ENCODE measurements at regions not wholly inside any gene's neighbourhood (a gene's known extent, or its start where the extent isn't known, plus 50 kb on each side); places are given as distances from the start of the nearest gene placed in this dataset.

GRCh38 chr12:103182299-103182698 is 224.8 kb downstream of the ASCL1 start:
- H3K27me3 ChIP-seq (ENCODE audit: control insufficient read depth in 1 of 2, insufficient read depth in 2 of 2, low read length in 2 of 2), result no peaks in the 10 kb centered on the region
- H3K9me3 ChIP-seq (ENCODE audit: control insufficient read depth in 1 of 2, insufficient read depth in 1 of 2, low read length in 2 of 2), result no peaks in the 10 kb centered on the region
- H3K4me1 ChIP-seq (ENCODE audit: insufficient read depth, low read length), result no peaks in the 10 kb centered on the region
- Mint-ChIP-seq H3K36me3 (ENCODE audit: low read depth) (no peaks in the 10 kb centered on the region), H3K9me3 (no peaks in the 10 kb centered on the region), H3K27ac (no peak overlapping the region), H3K27me3 (no peaks in the 10 kb centered on the region), H3K4me3 (no peak overlapping the region), H3K4me1 (ENCODE audit: low read depth) (no peaks in the 10 kb centered on the region)
- DNase-seq (no peak), ATAC-seq (ENCODE audit: poor library complexity) (no peak)
- no peak overlapping the region for H3K4me3 ChIP-seq (ENCODE audit: low read length)
- ChIA-PET POLR2A (no interaction called here), CTCF (no interaction called here)
- TF ChIP-seq CTCF (IDR thresholded peaks at IDR 0.05), result no peak
- intact Hi-C loops (cut with DNase I, micrococcal nuclease), result no loop called here
- H3K36me3 ChIP-seq (ENCODE audit: insufficient read depth, low read length), result no peaks in the 10 kb centered on the region
- no peak overlapping the region for H3K27ac ChIP-seq (ENCODE audit: low read depth in 1 of 2, low read length in 2 of 2)

- no peaks in the 10 kb centered on the region for H3K27me3 Mint-ChIP-seq
- POLR2A ChIA-PET, result no interaction called here
- Histone ChIP-seq H3K9me3 (ENCODE audit: control insufficient read depth in 1 of 2, insufficient read depth in 1 of 2, low read length in 2 of 2) (peaks cover 0 to 6% of the 10 kb centered on the region in 2 experiments), H3K27ac (ENCODE audit: low read depth in 1 of 2, low read length in 2 of 2) (no peak overlapping the region), H3K27me3 (ENCODE audit: control insufficient read depth in 1 of 2, insufficient read depth in 2 of 2, low read length in 2 of 2) (no peaks in the 10 kb centered on the region), H3K36me3 (ENCODE audit: insufficient read depth, low read length) (no peaks in the 10 kb centered on the region), H3K4me3 (ENCODE audit: low read length) (no peak overlapping the region), H3K4me1 (ENCODE audit: insufficient read depth, low read length) (no peaks in the 10 kb centered on the region)
- H3K4me3 Mint-ChIP-seq, result no peak overlapping the region
- CTCF ChIA-PET, result no interaction called here
- no peaks in the 10 kb centered on the region for H3K4me1 Mint-ChIP-seq (ENCODE audit: low read depth)
- ATAC-seq (ENCODE audit: poor library complexity) (no peak), DNase-seq (no peak)
- H3K9me3 Mint-ChIP-seq, result peaks cover 12% of the 10 kb centered on the region
- intact Hi-C loops (cut with DNase I, micrococcal nuclease), result no loop called here
- H3K36me3 Mint-ChIP-seq (ENCODE audit: low read depth), result no peaks in the 10 kb centered on the region
- H3K27ac Mint-ChIP-seq, result no peak overlapping the region
- TF ChIP-seq CTCF (IDR thresholded peaks at IDR 0.05), result no peak
Measured at GRCh38 chr12:103196467-103196866, 239.0 kb downstream of the ASCL1 start.

GRCh38 chr12:103197725-103198388 is 240.4 kb downstream of the ASCL1 start:
- Mint-ChIP-seq H3K27me3 (no peaks in the 10 kb centered on the region), H3K9me3 (peaks cover 8% of the 10 kb centered on the region), H3K36me3 (ENCODE audit: low read depth) (no peaks in the 10 kb centered on the region), H3K27ac (no peak overlapping the region), H3K4me1 (ENCODE audit: low read depth) (no peaks in the 10 kb centered on the region), H3K4me3 (no peak overlapping the region)
- no peak overlapping the region for H3K4me3 ChIP-seq (ENCODE audit: low read length)
- ATAC-seq (ENCODE audit: poor library complexity) (no peak), DNase-seq (no peak)
- ChIA-PET POLR2A (no interaction called here), CTCF (no interaction called here)
- intact Hi-C loops (cut with DNase I, micrococcal nuclease), result no loop called here
- no peak for TF ChIP-seq CTCF (IDR thresholded peaks at IDR 0.05)
- peaks cover 0 to 6% of the 10 kb centered on the region in 2 experiments for H3K9me3 ChIP-seq (ENCODE audit: control insufficient read depth in 1 of 2, insufficient read depth in 1 of 2, low read length in 2 of 2)
- no peaks in the 10 kb centered on the region for H3K36me3 ChIP-seq (ENCODE audit: insufficient read depth, low read length)
- no peaks in the 10 kb centered on the region for H3K27me3 ChIP-seq (ENCODE audit: control insufficient read depth in 1 of 2, insufficient read depth in 2 of 2, low read length in 2 of 2)
- H3K27ac ChIP-seq (ENCODE audit: low read depth in 1 of 2, low read length in 2 of 2), result no peak overlapping the region
- no peaks in the 10 kb centered on the region for H3K4me1 ChIP-seq (ENCODE audit: insufficient read depth, low read length)
